ENCODE measurements at regions not wholly inside any gene's neighbourhood (a gene's known extent, or its start where the extent isn't known, plus 50 kb on each side); places are given as distances from the start of the nearest gene placed in this dataset.

DNA sequence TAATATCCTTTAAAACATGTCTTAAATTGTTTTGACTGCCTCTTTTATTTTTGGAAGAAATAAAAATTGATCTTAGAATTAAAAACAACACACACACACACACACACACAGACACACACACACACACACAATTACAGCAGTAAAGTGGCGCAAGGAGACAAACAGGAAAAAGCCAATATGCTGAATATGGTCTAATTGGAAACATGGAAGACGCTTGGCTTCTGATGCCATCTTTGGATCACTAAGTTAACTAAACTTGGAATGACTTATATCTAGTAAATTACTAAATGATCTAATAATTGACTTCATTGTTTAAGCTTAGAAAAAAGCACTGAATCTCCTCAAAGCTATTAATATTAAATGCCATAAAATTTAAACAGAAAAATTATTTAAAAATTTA, 1093.4 kb downstream of the ADGRL3 start:
- no peak for DNase-seq

DNA sequence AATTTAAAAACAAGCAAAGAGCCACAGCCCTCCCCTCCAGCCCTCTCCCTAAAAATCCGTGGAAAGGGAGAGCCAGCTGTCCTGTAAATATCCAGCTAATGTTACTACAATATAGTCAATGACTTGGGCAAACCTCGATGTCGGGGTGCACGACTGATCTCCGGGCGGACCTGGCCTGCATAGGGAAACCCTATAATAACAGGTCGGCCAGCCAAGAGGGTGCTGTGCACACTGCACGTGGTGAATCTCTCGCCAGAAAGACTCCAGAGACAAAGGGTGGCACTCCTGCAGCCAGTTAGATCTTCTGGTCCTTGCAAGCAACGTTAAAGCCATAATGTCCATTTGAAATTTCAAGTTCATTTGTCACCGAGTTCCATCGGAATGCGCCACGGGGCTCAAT, 1092.8 kb downstream of the ADGRL3 start:
- DNase-seq: no peak

DNA sequence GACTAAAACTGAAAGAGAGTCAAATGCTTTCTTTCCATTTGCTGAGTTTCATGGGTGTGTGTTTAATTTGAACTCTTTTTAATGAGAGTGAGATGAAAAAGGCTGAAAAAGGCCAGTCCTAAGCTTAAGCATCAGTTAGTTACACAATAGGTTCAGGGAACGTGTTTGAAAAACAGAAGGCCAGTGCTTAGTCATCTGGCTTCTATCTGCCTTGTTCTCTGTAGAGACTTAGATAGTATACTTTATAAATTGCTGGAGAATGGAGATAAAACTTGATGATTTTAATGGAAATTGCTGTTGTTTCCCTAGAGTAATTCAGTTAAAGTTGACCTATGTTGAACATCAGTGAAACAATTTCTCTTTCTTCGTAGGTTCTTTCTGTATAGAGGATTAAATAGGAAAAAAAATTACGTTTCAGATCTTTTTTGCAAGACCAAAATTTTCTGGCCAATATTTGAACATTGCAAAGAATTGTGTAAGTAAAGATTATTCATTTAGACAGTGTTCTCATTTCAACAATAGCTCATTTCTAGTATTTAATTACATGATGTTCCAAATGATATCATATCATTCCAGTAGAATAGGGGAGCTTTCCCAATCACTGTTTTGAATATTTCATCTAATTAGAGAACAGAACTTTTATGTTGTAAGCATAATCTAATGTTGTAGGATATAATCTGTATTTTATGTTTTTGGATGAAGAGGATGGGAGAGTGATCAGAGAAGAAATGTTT, 1088.8 kb downstream of the ADGRL3 start:
- DNase-seq: no peak

DNA sequence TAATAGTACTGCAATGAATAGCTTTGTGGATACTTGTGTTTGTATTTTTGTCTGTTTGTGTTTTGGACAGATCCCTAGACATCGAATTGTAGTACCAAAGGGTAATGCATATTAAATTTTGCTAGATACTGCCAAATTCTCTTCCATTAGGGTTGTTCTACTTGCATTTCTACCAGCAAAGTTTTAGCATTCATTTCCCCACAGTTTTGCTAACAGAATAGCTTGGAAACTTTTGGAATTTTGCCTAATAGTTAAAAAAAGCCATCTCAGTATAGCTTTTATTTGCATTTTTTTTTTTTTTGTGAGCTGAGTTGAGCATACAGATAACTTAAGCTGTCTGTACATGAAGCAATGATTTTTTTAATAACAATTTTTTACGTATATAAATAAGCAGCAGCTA, 1084.9 kb downstream of the ADGRL3 start:
- DNase-seq: no peak

DNA sequence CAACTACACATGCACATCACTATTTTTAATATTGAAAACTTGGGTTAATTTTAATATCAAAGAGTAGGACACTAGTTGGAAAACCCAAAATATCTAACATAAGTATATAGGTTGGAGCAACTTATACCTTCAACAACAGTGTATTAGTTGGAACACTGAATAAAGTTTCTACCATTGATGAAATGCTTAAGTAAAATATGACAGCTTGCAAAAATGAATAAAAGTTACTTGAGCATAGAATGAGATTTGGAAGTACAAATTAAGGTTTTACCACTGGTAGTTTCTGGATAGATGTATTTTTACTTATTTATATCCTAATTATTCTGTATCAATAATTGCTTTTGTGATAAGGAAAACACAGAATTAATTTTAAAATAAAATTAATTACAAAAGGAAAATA, 1079.6 kb downstream of the ADGRL3 start:
- no peak for DNase-seq

DNA sequence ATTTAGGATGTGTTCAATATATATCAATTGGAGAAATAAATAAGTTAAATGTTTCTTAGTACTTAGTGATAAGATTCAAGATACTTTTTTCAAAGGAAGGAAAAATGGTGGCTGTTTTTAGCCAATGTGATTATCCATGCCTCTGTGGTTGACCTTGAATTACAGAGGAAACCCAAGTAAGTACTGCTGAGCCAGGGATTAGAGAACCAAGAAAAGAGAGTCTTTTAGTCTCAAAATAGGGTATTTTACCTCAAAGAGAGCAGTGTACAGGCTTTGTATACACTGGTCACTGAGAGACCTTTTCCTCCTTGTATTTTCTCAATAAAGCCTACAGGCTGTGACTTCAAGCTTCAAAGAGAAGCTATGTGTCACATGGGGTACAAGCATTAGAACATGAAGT, 1075.3 kb downstream of the ADGRL3 start:
- DNase-seq: no peak

DNA sequence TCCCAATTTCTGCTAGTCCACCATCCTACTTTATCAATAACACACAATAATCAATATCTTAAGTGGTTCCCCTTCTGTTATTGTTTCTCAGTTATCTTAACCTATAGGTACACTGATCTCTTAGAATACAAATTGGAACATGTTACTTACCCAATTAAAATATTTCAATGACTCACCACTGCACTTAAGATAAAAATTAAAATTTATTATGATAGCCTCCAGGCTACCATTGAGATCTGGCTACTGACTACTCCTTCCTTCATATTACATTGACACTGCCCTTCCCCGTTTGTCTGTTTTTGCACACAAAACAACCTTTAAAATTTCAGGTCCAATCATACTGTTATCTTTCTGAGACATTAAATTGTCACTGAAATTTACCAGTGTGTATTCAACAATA, 1074.7 kb downstream of the ADGRL3 start:
- no peak for DNase-seq

DNA sequence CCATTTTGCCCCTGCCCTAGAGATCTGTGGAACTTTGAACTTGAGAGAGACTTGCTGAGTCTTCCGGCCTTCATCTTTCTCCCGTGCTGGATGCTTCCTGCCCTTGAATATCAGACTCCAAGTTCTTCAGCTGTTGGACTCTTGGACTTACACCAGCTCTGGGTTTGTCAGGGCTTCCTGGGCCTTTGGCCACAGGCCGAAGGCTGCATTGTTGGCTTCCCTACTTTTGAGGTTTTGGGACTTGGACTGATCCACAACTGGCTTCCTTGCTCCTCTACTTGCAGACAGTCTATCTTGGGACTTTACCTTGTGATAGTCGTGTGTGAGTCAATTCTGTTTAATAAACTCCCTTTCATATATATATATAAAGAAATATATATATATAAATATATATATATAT, 1071.0 kb downstream of the ADGRL3 start:
- no peak for DNase-seq

DNA sequence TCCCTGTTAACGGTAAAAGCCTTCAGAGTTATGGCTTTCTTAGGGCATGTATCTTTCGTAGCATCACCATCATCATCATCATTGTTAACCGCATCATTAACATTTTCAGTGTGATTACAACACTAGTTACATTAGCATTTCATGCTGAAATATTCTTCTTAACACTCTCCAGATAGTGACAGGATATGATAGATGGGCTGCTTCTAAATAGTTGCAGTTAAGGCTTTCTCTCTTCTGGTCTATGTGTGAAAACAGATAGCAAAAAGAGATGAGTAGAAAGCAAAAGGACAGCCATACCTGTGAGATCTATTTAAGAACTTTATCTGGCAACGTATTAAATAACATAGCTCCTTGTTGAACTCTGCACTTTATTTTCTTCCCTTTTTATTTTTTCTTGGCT, 1069.8 kb downstream of the ADGRL3 start:
- no peak for DNase-seq

DNA sequence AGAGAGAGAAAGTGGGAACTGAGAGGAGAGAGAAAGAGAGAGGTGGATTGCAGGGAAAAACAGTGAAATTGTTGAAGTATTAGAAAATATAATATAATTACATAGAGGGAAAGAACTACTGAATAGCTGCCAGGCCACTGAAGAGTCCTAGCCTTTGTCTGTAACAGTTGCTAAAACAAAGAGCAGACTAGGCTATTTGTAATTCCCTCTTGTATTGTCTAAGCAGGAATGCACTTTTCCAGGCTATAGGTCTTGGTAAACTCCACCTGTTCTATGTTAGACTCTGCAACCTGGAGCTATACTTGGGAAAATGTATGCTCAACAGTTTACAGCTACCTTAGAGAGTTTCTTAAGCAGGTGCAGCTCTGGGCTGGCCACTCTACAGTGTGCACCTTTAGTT, 1063.3 kb downstream of the ADGRL3 start:
- no peak for DNase-seq

DNA sequence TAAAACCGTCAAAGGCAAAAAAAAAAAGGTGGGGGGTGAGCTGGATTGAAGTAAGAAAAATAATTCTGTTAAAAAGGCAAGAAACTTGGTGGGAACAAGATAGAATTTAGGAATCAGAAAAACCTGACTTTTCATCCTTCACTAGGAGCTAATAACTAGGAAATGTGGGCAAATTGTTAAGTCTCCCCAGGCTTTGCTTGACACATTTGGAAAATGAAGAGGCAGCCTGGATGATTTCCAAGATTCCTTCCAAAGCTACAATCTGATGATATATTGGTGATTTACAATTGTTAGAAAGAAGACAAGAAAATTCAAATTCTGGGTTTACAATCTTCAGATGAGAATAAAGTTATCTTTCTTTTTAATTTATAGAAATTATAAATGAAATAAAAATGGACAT, 1062.5 kb downstream of the ADGRL3 start:
- DNase-seq: no peak

DNA sequence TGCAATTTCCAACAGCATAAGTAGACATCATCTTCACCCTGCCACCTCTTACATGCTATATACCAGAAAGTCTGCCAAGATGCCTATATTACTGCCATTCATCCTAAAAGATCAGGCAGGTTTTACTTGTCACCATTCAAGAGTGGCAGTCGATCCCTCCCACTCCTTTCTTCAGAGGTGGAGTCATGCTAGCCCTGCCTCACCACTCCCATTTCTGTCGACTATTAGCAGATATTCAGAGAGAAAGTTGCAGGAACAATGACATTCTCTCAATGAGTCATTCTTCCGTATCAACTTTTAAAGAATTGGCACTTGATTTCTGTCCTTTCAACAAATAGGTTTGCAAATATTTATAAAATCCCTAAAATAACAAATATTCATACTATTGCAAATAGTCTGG, 1060.1 kb downstream of the ADGRL3 start:
- DNase-seq: no peak

DNA sequence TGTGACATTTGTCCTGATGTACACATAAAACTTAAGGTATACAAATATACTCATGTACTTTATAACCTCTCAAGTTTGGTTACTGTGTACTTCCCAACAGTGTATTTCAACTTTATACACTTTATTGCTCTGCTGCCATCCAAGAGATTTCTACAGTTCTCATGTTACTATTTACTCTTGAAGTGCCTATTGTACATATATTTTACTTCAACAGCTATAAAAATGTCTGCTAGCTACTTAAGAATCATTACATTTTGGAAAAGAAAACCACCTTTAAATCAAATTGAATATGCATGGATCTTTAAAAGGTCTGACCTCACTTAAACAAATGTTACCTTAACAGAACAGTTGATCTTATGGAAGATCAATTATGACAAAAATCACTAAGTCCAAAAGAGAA, 1056.4 kb downstream of the ADGRL3 start:
- DNase-seq: no peak

DNA sequence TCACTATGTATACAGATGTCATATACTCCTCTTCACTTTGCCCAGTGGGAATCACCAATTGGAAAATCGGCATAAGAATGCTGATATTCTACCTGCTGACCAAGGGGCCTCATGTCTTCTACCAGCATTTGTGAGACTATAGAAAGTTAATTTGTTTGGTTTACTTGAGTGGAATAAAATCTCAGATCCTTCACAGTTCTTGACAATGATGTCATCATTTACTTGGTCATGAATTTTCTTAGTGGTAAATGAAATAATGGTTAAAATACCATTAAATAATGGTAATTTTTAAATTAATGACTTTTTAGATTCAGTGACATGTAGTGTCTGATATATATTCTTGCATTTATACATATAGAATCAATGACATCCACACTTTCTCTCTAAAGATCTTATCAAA, 1052.6 kb downstream of the ADGRL3 start:
- no peak for DNase-seq

DNA sequence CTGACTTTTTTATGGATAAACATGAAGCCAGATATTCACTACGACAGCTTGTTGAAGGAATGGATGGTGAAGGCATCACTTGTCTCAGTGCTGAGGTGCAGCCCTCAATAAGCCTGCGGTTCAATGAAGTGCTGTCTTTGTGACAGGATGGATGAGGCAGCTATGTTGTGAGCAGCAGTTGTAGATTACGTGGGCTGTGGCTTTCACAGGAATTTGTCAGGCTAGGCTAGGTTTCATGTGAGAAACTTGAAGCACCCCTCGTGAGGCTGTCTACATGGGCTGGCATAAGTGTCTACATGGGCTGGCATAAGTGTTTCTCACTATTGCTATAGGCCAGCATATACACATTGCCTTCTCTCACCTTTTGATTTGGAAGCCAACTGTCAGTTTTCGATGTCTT, 1050.0 kb downstream of the ADGRL3 start:
- DNase-seq: no peak

DNA sequence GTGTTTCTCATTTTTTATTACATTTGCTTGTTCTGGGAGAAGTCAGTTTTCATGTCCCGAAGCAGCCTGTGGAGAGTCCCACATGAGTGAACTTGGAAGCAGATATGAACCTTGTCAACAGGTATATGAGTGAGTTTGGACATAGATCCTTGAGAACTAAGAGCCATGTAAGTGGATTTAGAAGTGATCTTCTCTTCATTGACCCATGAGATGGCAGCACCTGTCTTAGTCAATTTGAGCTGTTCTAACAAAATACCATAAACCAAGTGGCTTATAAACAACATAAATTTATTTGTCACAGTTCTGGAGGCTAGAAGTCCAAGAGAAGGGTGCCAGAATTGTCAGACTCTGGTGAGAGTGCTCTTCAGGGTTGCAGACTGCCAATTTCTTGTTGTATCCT, 1043.8 kb downstream of the ADGRL3 start:
- DNase-seq: no peak

DNA sequence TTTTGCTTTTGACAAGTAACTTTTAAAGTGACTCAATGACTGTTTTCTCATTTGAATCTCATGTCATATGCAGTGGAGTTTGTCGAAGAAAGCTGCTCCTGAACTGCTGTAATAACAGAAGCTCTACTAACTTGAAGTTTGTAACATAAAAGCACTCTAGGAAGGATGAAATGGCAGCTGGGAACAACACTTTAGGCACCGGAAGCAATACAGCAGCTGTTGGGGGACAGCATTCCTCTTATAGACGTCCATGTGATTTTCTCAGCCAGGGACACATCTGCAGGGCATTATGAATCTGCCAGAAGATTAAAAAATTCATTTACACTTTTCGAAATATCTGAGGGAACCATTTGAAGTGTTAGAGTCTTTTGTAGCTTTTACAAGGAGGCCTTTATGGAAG, 1035.8 kb downstream of the ADGRL3 start:
- no peak for DNase-seq

DNA sequence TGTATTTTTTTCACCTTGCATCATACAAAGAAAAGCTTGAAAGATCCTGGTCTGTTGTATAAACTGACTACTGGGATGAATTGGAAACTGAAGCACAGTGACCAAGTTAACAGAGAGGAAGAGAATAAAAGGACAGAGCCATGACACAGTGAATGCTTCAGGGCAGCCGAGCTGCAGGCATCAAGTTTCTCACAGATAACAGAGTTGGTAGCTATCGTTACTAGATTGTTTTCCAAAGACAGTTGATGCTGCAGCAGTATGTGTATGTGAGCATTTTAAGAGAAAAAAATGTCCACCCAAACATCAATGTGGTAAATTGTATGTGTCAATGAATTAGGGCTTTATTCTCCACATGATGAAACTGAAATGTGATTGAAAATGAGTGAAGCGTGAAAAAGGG, 1032.7 kb downstream of the ADGRL3 start:
- no peak for DNase-seq

DNA sequence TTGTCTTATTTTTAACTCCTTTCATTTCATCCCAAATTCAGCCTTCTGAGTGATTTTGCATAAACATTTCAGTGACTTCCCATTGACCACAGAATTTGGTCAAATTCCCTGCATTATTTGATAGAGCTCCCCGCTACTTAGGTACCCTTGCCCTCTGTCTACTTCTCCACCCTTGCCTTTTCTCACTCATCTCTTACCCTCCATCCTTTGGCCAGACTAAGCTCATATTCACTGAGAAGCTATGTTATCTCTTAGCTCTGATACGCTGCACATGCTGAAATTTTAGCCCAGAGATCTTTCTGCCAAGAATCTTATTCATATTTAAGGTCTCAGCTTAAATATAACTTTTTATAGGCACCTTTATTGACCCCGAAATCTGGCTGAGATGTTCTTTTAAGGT, 1031.9 kb downstream of the ADGRL3 start:
- DNase-seq: no peak

DNA sequence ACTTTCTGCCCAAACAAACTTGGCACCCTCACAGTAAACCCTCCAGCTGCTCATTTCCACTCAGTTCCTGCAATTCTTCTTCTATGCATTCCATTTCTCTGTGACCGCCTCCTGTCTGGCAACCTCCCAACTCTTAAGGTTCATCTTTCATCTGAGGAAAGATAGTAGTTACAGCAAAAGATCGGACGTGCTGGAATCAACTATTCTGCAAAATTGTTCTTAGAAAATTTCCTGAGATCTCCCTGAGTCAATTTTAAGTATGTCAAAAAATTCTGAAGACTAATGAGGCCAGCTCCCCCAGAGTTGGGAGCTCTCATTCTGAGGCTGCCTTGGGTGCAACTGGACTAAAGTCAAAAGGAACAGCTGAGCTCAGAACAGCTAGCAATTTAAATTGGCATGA, 1026.0 kb downstream of the ADGRL3 start:
- no peak for DNase-seq

DNA sequence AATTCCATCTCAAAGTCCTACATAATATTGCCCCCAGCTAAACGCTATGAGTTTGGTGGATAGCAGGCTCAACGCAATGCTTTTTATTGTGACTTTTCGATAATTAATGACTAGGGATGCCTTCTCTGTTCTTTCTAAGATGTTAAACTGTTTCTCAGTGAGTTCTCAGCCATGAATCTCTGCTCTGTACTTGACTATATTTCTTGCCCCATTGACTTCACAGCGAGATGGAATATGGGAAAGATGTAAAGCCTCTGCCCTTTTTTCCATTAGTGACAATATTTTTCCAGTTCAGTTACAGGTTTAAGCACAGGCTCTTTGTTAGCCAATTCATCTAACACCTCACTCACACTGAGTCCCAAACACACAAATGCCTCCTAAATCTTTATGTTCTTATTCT, 1022.0 kb downstream of the ADGRL3 start:
- no peak for DNase-seq

DNA sequence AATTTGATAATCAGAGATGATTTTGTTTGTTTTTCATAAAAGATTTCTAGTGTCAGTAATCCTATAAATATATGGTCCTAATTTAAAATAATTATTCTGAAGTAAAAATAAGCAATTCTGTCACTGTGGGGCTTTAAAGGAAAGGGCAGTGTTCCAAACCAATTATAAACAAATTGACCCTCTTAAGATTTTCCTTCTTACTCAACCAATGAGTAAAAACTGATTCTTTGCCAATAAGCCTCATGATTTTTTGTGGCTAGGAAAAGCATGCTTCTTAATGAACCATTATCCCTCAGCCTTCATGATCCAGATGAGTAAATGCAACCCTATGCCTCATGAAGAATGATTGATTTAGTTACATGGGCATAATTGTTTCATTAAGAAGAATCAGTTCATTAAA, 1010.4 kb downstream of the ADGRL3 start:
- DNase-seq: no peak

DNA sequence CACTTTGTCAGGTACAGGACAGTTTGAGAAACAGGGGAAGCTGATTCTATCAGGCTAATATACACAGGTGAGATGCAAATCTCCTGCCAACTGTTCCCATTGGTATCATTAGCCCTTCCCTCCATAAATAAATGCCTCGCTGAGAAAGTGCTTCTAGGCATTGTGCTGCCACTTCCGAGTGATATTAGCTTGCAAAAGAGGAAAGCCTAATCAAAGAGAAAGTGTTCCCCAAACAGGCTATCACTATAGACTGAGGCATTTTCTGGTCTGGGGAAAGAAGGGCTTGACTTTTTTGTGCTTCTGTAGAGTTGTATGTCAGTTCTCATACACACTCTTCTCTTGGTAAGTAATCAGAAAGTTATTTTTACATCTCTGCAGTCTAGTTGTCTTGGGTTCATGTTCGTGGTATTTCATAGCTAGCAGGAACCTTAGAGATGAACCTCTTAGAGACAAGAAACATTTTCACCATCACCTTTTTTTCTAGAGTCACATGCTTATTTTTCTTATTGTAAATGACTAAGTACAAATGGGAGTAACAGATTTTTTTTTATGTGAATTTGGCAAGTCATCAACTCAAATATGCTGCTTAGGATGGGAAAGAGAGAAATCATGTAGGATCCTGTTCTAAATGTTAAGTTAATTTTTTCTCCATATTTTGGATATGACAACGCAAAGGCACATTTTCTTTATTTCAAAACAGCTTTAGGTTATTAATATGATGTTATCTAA, 1009.8 kb downstream of the ADGRL3 start:
- DNase-seq: no peak

DNA sequence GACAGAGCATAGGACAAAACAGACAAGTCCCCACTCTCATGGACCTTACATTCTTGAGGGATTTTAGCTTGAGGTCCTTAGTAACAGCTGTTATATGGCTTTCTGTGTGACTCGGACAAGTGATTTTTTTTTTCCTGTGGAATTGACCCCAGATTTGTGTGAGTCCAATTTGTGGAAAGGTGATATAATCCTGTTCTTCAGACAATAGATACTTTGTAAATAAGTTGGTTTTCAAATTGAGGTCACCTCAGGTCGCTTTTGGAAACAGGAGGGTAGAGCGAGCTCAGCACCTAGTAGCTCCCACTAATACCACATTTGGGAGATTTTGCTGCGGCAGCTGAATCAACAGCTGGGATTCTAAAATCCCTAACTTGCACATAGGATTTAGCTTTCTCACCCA, 1008.8 kb downstream of the ADGRL3 start:
- DNase-seq: no peak

DNA sequence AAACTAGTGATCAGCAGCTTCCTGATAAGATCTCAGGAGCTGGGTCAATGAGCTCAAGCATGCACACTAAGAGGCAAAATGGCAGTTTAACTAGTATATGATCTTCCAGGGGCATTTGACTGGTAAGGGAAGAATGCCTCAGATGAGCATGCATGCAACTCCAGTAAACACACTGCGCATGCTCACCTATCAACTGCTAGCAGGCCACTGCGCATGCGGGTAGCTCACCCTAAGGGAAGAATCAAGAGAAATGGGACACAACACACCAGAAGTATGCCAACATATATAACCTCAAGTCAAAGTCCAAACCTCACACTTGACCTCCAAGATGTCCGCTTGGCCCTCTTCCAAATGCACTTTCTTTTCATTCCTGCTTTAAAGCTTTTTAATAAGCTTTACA, 1004.0 kb downstream of the ADGRL3 start:
- no peak for DNase-seq
